Endothelial cell of umbilical vein (primary cell): ENCODE measurements at regions not wholly inside any gene's neighbourhood (a gene's known extent, or its start where the extent isn't known, plus 50 kb on each side); places are given as distances from the start of the nearest gene placed in this dataset.

ENCODE experiments used
- BruUV-seq: library from RNA; stranded (reverse); fragments of 400-500 nt; replicated peaks from 2 replicates; lab custom pipeline; 2021; lab: Mats Ljungman, UMichigan
- CTCF ChIA-PET: fragments of 300-600, 350-600 bp; sonication (Branson Sonifier 250); formaldehyde crosslinking; loops from one replicate; lab custom pipeline; 2021; ENCODE audit warnings: antibody characterized with exemption, inconsistent platforms; lab: Charles Lee
- POLR2A ChIA-PET: fragments of 300-600, 350-600 bp; sonication (Branson Sonifier 250); formaldehyde crosslinking; loops from one replicate; lab custom pipeline; 2021; ENCODE audit warnings: antibody characterized with exemption, inconsistent platforms; lab: Charles Lee
- DNase-seq: peaks from one replicate; pipeline ENCODE4 v3.0.0-alpha.2; 2011; ENCODE audit warnings: low read depth, low spot score
- FAIRE-seq: peaks from 2 replicates; lab custom pipeline; 2011; peaks lifted over from hg19 to GRCh38; lab: Jason Lieb, UNC
- H2AFZ ChIP-seq: 2 replicates; pipeline ENCODE4 v1.6.0; 2012; ENCODE audit warnings: low read depth, low read length, control low read depth, inconsistent platforms
- H3K27ac ChIP-seq: 2 replicates; pipeline ENCODE4 v1.5.1; 2011; ENCODE audit warnings: low read depth, mild to moderate bottlenecking, control low read depth, low read length, moderate library complexity; ENCODE audit not compliant: insufficient read depth
- H3K27me3 ChIP-seq, 2 experiments: 2 replicates each; pipeline versions ENCODE4 v1.6.0 to v1.6.1; 2011; ENCODE audit warnings: low read length in 2 of 2, mixed read lengths in 1 of 2; ENCODE audit not compliant: control insufficient read depth in 2 of 2, insufficient read depth in 2 of 2
- H3K36me3 ChIP-seq, 2 experiments: 2 replicates in 1 of 2; 3 replicates in 1 of 2; pipeline ENCODE4 v1.5.1; 2011; ENCODE audit warnings: low read length in 2 of 2, mild to moderate bottlenecking in 1 of 2, moderate library complexity in 1 of 2; ENCODE audit not compliant: control insufficient read depth in 2 of 2, insufficient read depth in 2 of 2; ENCODE audit errors: extremely low read depth in 1 of 2
- H3K4me1 ChIP-seq: 3 replicates; pipeline ENCODE4 v1.5.1; 2011; ENCODE audit warnings: mild to moderate bottlenecking, low read length; ENCODE audit not compliant: control insufficient read depth, insufficient read depth; ENCODE audit errors: extremely low read depth
- H3K4me2 ChIP-seq: 2 replicates; pipeline ENCODE4 v1.6.1; 2011; ENCODE audit warnings: low read length, control low read depth, mixed read lengths; ENCODE audit not compliant: insufficient read depth
- H3K4me3 ChIP-seq, 3 experiments: fragments of 200-600 bp in 1 of 3; sonication (generic), shearing (Covaris generic) in 1 of 3; replicated peaks in 1 of 3; 2 replicates each; pipeline ENCODE4 v1.5.1; 2011 to 2016; ENCODE audit warnings: control low read depth in 3 of 3, low read length in 3 of 3, mild to moderate bottlenecking in 2 of 3, inconsistent platforms in 1 of 3, low read depth in 1 of 3, moderate library complexity in 1 of 3; ENCODE audit not compliant: insufficient read depth in 1 of 3
- H3K79me2 ChIP-seq: 2 replicates; pipeline ENCODE4 v1.6.0; 2012; ENCODE audit warnings: low read length, inconsistent platforms; ENCODE audit not compliant: control insufficient read depth, insufficient read depth
- H3K9ac ChIP-seq: replicated peaks from 2 replicates; pipeline ENCODE3; 2011; ENCODE audit warnings: low read length, control low read depth; ENCODE audit not compliant: insufficient read depth; ENCODE audit errors: extremely low read depth
- H3K9me1 ChIP-seq: replicated peaks from 3 replicates; pipeline ENCODE4 v1.6.0; 2011; ENCODE audit warnings: mild to moderate bottlenecking, low read length; ENCODE audit not compliant: control insufficient read depth, insufficient read depth; ENCODE audit errors: extremely low read depth
- H3K9me3 ChIP-seq: replicated peaks from 2 replicates; pipeline ENCODE4 v1.5.1; 2012; ENCODE audit warnings: low read length, inconsistent platforms; ENCODE audit not compliant: control insufficient read depth, insufficient read depth
- H4K20me1 ChIP-seq: replicated peaks from 2 replicates; pipeline ENCODE3; 2011; ENCODE audit warnings: mild to moderate bottlenecking, low read length; ENCODE audit not compliant: control insufficient read depth, insufficient read depth; ENCODE audit errors: extremely low read depth
- CTCF ChIP-seq, 2 donors: IDR thresholded peaks; 1 replicate in 1 of 2; 2 replicates in 1 of 2; pipeline ENCODE4 v1.5.1; 2011; ENCODE audit warnings: low read length in 2 of 2, mild to moderate bottlenecking in 2 of 2, moderate library complexity in 2 of 2, control low read depth in 1 of 2, inconsistent platforms in 1 of 2, low read depth in 1 of 2; ENCODE audit not compliant: insufficient read depth in 1 of 2; ENCODE audit errors: extremely low read depth in 1 of 2
- EZH2 ChIP-seq: IDR thresholded peaks from 2 replicates; pipeline ENCODE4 v1.6.1; 2012; ENCODE audit warnings: borderline replicate concordance, low read depth, mild to moderate bottlenecking, moderate library complexity, low read length, inconsistent platforms; ENCODE audit not compliant: severe bottlenecking
- FOS ChIP-seq: IDR thresholded peaks from 2 replicates; pipeline ENCODE4 v1.6.1; 2011; ENCODE audit warnings: mild to moderate bottlenecking, low read length, moderate library complexity, borderline replicate concordance; ENCODE audit not compliant: insufficient read depth
- GATA2 ChIP-seq: IDR thresholded peaks from 2 replicates; pipeline ENCODE4 v1.7.0; 2011; ENCODE audit warnings: low read depth, mild to moderate bottlenecking, moderate library complexity, mixed read lengths, low read length; ENCODE audit not compliant: insufficient read length, insufficient read depth
- JUN ChIP-seq: IDR thresholded peaks from 2 replicates; pipeline ENCODE4 v1.6.1; 2011; ENCODE audit warnings: borderline replicate concordance, low read depth; ENCODE audit not compliant: insufficient read length, insufficient read depth
- MAX ChIP-seq: IDR thresholded peaks from 2 replicates; pipeline ENCODE4 v1.6.1; 2011; ENCODE audit not compliant: insufficient read depth, insufficient read length
- MYC ChIP-seq: IDR thresholded peaks from one replicate; pipeline ENCODE4 v1.6.1; 2011; ENCODE audit warnings: mild to moderate bottlenecking, low read depth, low read length
- POLR2A ChIP-seq: IDR thresholded peaks from 2 replicates; pipeline ENCODE4 v1.6.1; 2012; ENCODE audit warnings: low read depth, mild to moderate bottlenecking, control low read depth, low read length
- POLR2AphosphoS5 ChIP-seq: IDR thresholded peaks from 2 replicates; pipeline ENCODE4 v1.6.1; 2012; ENCODE audit warnings: low read depth, mild to moderate bottlenecking, control low read depth, low read length, moderate library complexity; ENCODE audit not compliant: insufficient read depth
- dilution Hi-C: fragments of 300-500 bp; cut with MboI; formaldehyde crosslinking; loops from one replicate; pipeline ENCODE4 v1.15.0; 2019; ENCODE audit warnings: low sequenced_read_pairs; ENCODE audit not compliant: extremely low pct_ligation_motif_present
- intact Hi-C: fragments of 100-400 bp; cut with micrococcal nuclease; formaldehyde crosslinking; loops from one replicate; pipeline ENCODE4 v1.10.0; 2022

GRCh38 chr18:51897884-51898283 is 442.1 kb upstream of the DCC start:
- Histone ChIP-seq H3K27me3 (no peaks in the 10 kb centered on the region), H3K9me1 (no peaks in the 10 kb centered on the region), H3K4me2 (no peak overlapping the region), H3K9ac (no peak overlapping the region), H3K79me2 (no peaks in the 10 kb centered on the region), H3K4me3 (no peak overlapping the region), H2AFZ (no peak overlapping the region), H3K27ac (no peak overlapping the region), H3K36me3 (no peaks in the 10 kb centered on the region), H3K4me1 (no peaks in the 10 kb centered on the region), H4K20me1 (no peaks in the 10 kb centered on the region), H3K9me3 (peaks cover 10% of the 10 kb centered on the region)
- no TSS peak for BruUV-seq
- dilution Hi-C loops = no loop called here
- ChIA-PET POLR2A (interaction anchor here (0.7 kb wide), 1 partner anchor 20 kb away, joined by 3 read pairs; no protein-coding TSS in a partner anchor), CTCF (no interaction called here)
- intact Hi-C loops = no loop called here
- no peak for FAIRE-seq
- TF ChIP-seq GATA2 (no peak), MAX (no peak), JUN (no peak), POLR2AphosphoS5 (no peak), CTCF (IDR thresholded peaks at IDR 0.05; ENCODE audit: extremely low read depth in 1 of 2, insufficient read depth in 1 of 2, low read depth in 1 of 2, low read length in 2 of 2) (no peak), MYC (no peak), EZH2 (no peak), POLR2A (no peak), FOS (no peak)
- DNase-seq = no peak
